HepG2 (cell line): ENCODE measurements at regions not wholly inside any gene's neighbourhood (a gene's known extent, or its start where the extent isn't known, plus 50 kb on each side); places are given as distances from the start of the nearest gene placed in this dataset.
"Not testable (repeated sequence)": the region's sequence is repeated elsewhere in the genome, so short reads cannot be mapped to it uniquely, and the experiment has no call there.

ENCODE experiments used
- ATAC-seq: fragments of 200-7000 bp; cut with Tn5 transposase; 3 replicates; pipeline ENCODE4 v1.9.1; 2020; ENCODE audit warnings: mild to moderate bottlenecking, moderate library complexity
- BruUV-seq: library from RNA; stranded (reverse); fragments of 400-500 nt; replicated peaks from 2 replicates; lab custom pipeline; 2021; lab: Mats Ljungman, UMichigan
- CTCF ChIA-PET: fragments of 300-600 bp; formaldehyde crosslinking; extraction: SDS; loops from one replicate; lab custom pipeline; 2021; ENCODE audit warnings: low total read pairs, inconsistent platforms, low intra/inter-chr PET ratio; lab: Yijun Ruan, JAX
- POLR2A ChIA-PET: fragments of 350-600 bp; sonication (Branson Sonifier 250); formaldehyde crosslinking; loops from one replicate; lab custom pipeline; 2020; ENCODE audit warnings: antibody characterized with exemption, inconsistent platforms; lab: Yijun Ruan, JAX
- DNase-seq: peaks from one replicate; pipeline ENCODE4 v3.0.0-alpha.2; 2015; ENCODE audit warnings: low spot score
- FAIRE-seq: peaks from 3 replicates; lab custom pipeline; 2011; peaks lifted over from hg19 to GRCh38; lab: Jason Lieb, UNC
- H2AFZ ChIP-seq: one replicate; pipeline ENCODE4 v1.6.1; 2011; ENCODE audit warnings: low read length, inconsistent platforms
- H3K27ac ChIP-seq: fragments of 300-600 bp; 3 replicates; pipeline ENCODE4 v1.8.0; 2011; ENCODE audit warnings: mixed run types, mild to moderate bottlenecking, mixed read lengths, low read length, inconsistent platforms; ENCODE audit not compliant: insufficient read depth; ENCODE audit errors: extremely low read length
- H3K27me3 ChIP-seq, 2 experiments: fragments of 200-600 bp in 1 of 2; 2 replicates in 1 of 2; 3 replicates in 1 of 2; pipeline versions ENCODE4 v1.6.0 to v1.8.0; 2011; ENCODE audit warnings: low read length in 2 of 2, mild to moderate bottlenecking in 2 of 2, moderate library complexity in 2 of 2, inconsistent platforms in 1 of 2; ENCODE audit not compliant: insufficient read depth in 2 of 2, control insufficient read depth in 1 of 2
- H3K36me3 ChIP-seq, 2 experiments: fragments of 200-600 bp in 1 of 2; replicated peaks in 1 of 2; 2 replicates in 1 of 2; 3 replicates in 1 of 2; pipeline versions ENCODE4 v1.5.1 to v1.8.0; 2011; ENCODE audit warnings: low read length in 2 of 2, inconsistent platforms in 1 of 2; ENCODE audit not compliant: insufficient read depth in 2 of 2, control insufficient read depth in 1 of 2
- H3K4me1 ChIP-seq: 2 replicates; pipeline ENCODE4 v1.5.1; 2012; ENCODE audit warnings: low read length, inconsistent platforms; ENCODE audit not compliant: insufficient read depth
- H3K4me2 ChIP-seq: 2 replicates; pipeline ENCODE4 v1.6.0; 2011; ENCODE audit warnings: low read depth, low read length, inconsistent platforms
- H3K4me3 ChIP-seq, 3 experiments: fragments of 200-600 bp in 1 of 3; sonication (generic), shearing (Covaris generic) in 1 of 3; replicated peaks in 1 of 3; 2 replicates each; pipeline ENCODE4 v1.5.1; 2011 to 2016; ENCODE audit warnings: low read length in 3 of 3, inconsistent platforms in 2 of 3, low read depth in 2 of 3, mild to moderate bottlenecking in 2 of 3, control low read depth in 1 of 3, mixed read lengths in 1 of 3; ENCODE audit not compliant: insufficient read depth in 1 of 3
- H3K79me2 ChIP-seq: one replicate; pipeline ENCODE4 v1.6.1; 2011; ENCODE audit warnings: low read length, inconsistent platforms; ENCODE audit not compliant: insufficient read depth
- H3K9ac ChIP-seq: 2 replicates; pipeline ENCODE4 v1.6.0; 2011; ENCODE audit warnings: mild to moderate bottlenecking, low read depth, low read length, inconsistent platforms; ENCODE audit not compliant: insufficient read depth
- H3K9me3 ChIP-seq: 2 replicates; pipeline ENCODE4 v1.5.1; 2012; ENCODE audit warnings: mild to moderate bottlenecking, low read length
- H4K20me1 ChIP-seq: 2 replicates; pipeline ENCODE4 v1.6.0; 2011; ENCODE audit warnings: inconsistent platforms, mild to moderate bottlenecking, low read length, moderate library complexity; ENCODE audit not compliant: insufficient read depth
- FOXP1 ChIP-seq, 2 experiments: fragments of 450-650 bp in 1 of 2; IDR thresholded peaks; 2 replicates each; pipeline ENCODE4 v1.6.1; 2017 to 2018; ENCODE audit warnings: antibody characterized with exemption in 1 of 2
- GATA4 ChIP-seq: sonication (generic); IDR thresholded peaks from 2 replicates; pipeline ENCODE4 v1.6.1; 2016; ENCODE audit warnings: antibody characterized with exemption, low read depth, borderline replicate concordance
- NCOA5 ChIP-seq: sonication (generic); formaldehyde crosslinking; IDR thresholded peaks from 2 replicates; pipeline ENCODE4 v1.4.0; 2020; ENCODE audit warnings: missing genetic modification reagents
- RNF219 ChIP-seq: sonication (generic); formaldehyde crosslinking; IDR thresholded peaks from 2 replicates; pipeline ENCODE4 v1.5.0; 2020; ENCODE audit warnings: mild to moderate bottlenecking, missing genetic modification reagents
- ZNF670 ChIP-seq: sonication (generic); formaldehyde crosslinking; IDR thresholded peaks from 2 replicates; pipeline ENCODE4 v1.8.0; 2022; ENCODE audit warnings: mild to moderate bottlenecking, missing genetic modification reagents, borderline replicate concordance
- WGBS: methylation state at CpG from one replicate; pipeline ENCODE4 v1.1.6; 2017; ENCODE audit warnings: low lambda C conversion rate; 5-methylcytosine and 5-hydroxymethylcytosine counted together
- in situ Hi-C: cut with HindIII; loops from 2 replicates; pipeline ENCODE4 v1.10.0; 2017; ENCODE audit warnings: low pct_unique_long_range_greater_than_20kb; ENCODE audit not compliant: extremely low pct_ligation_motif_present
- intact Hi-C: fragments of 100-400 bp; cut with micrococcal nuclease; formaldehyde crosslinking; loops from one replicate; pipeline ENCODE4 v1.10.0; 2022; ENCODE audit not compliant: unreplicated experiment

DNA sequence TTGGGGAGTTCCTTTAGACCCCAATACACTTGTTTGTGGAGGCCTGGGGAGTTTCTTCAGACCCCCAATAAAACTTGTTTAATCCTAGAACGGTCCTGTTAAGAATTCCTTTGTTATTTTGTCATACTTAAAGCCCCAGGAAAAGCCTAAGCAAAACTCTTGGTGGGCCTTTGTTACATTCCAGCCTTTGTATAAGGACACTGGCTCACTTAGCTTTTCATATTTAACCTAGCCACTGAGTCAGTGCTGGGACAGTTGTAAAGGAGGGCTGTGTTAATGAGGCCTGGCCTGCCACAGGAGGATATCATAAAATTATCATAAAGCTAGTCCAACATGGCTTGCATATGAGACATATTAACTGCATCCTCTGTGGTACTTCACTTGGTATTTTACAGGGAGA is 760.1 kb downstream of the ZNF385D start:
- TF ChIP-seq FOXP1 (IDR thresholded peaks at IDR 0.05) (no peak), FOXP1 (CRISPR knock-in tag; IDR thresholded peaks at IDR 0.05) (no peak), NCOA5 (CRISPR knock-in tag) (no peak), RNF219 (no peak), ZNF670 (no peak), GATA4 (no peak)
- no peaks in the 10 kb centered on the region for H3K79me2 ChIP-seq
- ChIA-PET POLR2A (no interaction called here), CTCF (no interaction called here)
- intact Hi-C loops: no loop called here
- no peak overlapping the region for H3K9ac ChIP-seq
- 7% methylated on average over 1 of the region's 1 CpG for WGBS
- no peaks in the 10 kb centered on the region for H4K20me1 ChIP-seq
- no TSS peak for BruUV-seq
- H3K4me1 ChIP-seq: no peaks in the 10 kb centered on the region
- H3K9me3 ChIP-seq: peaks cover 36% of the 10 kb centered on the region; the same call in 1 of the 2 replicates
- FAIRE-seq (no peak), DNase-seq (no peak), ATAC-seq (no peak)
- in situ Hi-C loops: no loop called here
- H3K27me3 ChIP-seq: no peaks in the 10 kb centered on the region
- H3K4me2 ChIP-seq: no peak overlapping the region
- no peak overlapping the region for H2AFZ ChIP-seq
- no peaks in the 10 kb centered on the region for H3K36me3 ChIP-seq
- no peak overlapping the region for H3K4me3 ChIP-seq
- H3K27ac ChIP-seq: no peak overlapping the region

- ATAC-seq, CTCF ChIA-PET, H3K4me3 ChIP-seq, H4K20me1 ChIP-seq, H3K4me2 ChIP-seq, BruUV-seq, H3K36me3 ChIP-seq, DNase-seq, FAIRE-seq, H2AFZ ChIP-seq, intact Hi-C loops, H3K27me3 ChIP-seq, POLR2A ChIA-PET, H3K79me2 ChIP-seq, H3K4me1 ChIP-seq, in situ Hi-C loops, H3K27ac ChIP-seq, H3K9ac ChIP-seq: not testable (repeated sequence)
- H3K9me3 ChIP-seq: peaks cover 36% of the 10 kb centered on the region
Observed at GRCh38 chr3:20989653-20990052, 761.4 kb downstream of the ZNF385D start.
